ENCODE measurements at regions not wholly inside any gene's neighbourhood (a gene's known extent, or its start where the extent isn't known, plus 50 kb on each side); places are given as distances from the start of the nearest gene placed in this dataset.

DNA sequence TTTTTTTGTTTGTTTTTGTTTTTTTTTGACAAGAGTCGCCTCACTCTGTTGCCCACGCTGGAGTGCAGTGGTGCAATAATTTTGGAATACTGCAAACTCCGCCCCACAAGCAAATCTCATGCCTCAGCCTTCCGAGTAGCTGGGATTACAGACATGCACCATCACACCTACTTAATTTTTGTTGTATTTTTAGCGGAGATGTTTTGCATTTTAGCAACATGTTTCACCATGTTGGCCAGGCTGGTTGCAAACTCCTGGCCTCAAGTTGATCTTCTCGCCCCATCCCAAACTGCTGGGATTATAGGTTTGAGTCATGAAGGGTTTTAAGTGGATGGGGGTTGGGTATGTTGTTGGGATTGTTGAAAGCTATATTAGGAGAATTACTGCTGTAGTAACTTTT is 270.9 kb upstream of the LCORL start:
- ChIA-PET CTCF (no interaction called here), POLR2A (ENCODE audit: low non-redundant PET) (no interaction called here)
- H3K4me1 ChIP-seq (ENCODE audit: insufficient read depth, low read length, poor library complexity, severe bottlenecking), result no peaks in the 10 kb centered on the region
- BruUV-seq (replicated peaks), result no TSS peak
- intact Hi-C loops (cut with micrococcal nuclease; ENCODE audit: unreplicated experiment), result no loop called here
- no peak for DNase-seq (ENCODE audit: low spot score)
- H3K9me3 ChIP-seq (ENCODE audit: low read depth, low read length, poor library complexity, severe bottlenecking), result no peaks in the 10 kb centered on the region
- TF ChIP-seq, protein P1, sequence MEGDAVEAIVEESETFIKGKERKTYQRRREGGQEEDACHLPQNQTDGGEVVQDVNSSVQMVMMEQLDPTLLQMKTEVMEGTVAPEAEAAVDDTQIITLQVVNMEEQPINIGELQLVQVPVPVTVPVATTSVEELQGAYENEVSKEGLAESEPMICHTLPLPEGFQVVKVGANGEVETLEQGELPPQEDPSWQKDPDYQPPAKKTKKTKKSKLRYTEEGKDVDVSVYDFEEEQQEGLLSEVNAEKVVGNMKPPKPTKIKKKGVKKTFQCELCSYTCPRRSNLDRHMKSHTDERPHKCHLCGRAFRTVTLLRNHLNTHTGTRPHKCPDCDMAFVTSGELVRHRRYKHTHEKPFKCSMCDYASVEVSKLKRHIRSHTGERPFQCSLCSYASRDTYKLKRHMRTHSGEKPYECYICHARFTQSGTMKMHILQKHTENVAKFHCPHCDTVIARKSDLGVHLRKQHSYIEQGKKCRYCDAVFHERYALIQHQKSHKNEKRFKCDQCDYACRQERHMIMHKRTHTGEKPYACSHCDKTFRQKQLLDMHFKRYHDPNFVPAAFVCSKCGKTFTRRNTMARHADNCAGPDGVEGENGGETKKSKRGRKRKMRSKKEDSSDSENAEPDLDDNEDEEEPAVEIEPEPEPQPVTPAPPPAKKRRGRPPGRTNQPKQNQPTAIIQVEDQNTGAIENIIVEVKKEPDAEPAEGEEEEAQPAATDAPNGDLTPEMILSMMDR (conservative IDR thresholded peaks at IDR 0.05; ENCODE audit: low read depth, low read length), result no peak
- no peak for TF ChIP-seq EZH2 (IDR thresholded peaks at IDR 0.05; ENCODE audit: borderline replicate concordance, low read depth, low read length, poor library complexity, severe bottlenecking)
- no peaks in the 10 kb centered on the region for H3K27me3 ChIP-seq (replicated peaks; ENCODE audit: insufficient read depth, low read depth, low read length, poor library complexity)
- no peaks in the 10 kb centered on the region for H3K36me3 ChIP-seq (ENCODE audit: insufficient read depth, low read length, poor library complexity, severe bottlenecking)
- no peak overlapping the region for H3K27ac ChIP-seq (ENCODE audit: low read depth, low read length, poor library complexity, severe bottlenecking)
- H3K4me3 ChIP-seq (ENCODE audit: low read depth, low read length, poor library complexity, severe bottlenecking), result no peak overlapping the region

DNA sequence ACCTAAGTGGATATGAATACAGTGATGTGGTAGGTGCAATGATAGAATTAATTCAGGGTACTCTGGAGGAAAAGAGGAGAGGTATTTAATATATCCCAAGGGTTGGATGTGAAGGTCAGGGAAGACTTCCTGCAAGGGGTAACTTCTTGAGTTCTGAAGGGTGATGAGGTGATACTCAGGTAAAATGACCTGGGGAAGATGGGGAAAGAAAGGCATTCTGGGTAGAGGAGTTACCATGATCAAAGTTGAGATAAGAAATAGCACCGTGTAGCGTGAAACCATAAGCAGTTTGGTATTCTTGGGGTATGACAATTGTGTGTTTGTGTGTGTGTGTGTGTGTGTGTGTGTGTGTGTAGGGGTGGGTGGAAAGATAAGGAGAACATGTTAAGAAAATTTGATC is 270.4 kb upstream of the LCORL start:
- intact Hi-C loops (cut with micrococcal nuclease; ENCODE audit: unreplicated experiment), result no loop called here
- H3K4me1 ChIP-seq (ENCODE audit: insufficient read depth, low read length, poor library complexity, severe bottlenecking), result no peaks in the 10 kb centered on the region
- CTCF ChIA-PET, result no interaction called here
- H3K27me3 ChIP-seq (replicated peaks; ENCODE audit: insufficient read depth, low read depth, low read length, poor library complexity), result no peaks in the 10 kb centered on the region
- H3K27ac ChIP-seq (ENCODE audit: low read depth, low read length, poor library complexity, severe bottlenecking), result no peak overlapping the region
- no peak overlapping the region for H3K4me3 ChIP-seq (ENCODE audit: low read depth, low read length, poor library complexity, severe bottlenecking)
- TF ChIP-seq, protein P1 (conservative IDR thresholded peaks at IDR 0.05; ENCODE audit: low read depth, low read length), result no peak
- no peak for TF ChIP-seq EZH2 (IDR thresholded peaks at IDR 0.05; ENCODE audit: borderline replicate concordance, low read depth, low read length, poor library complexity, severe bottlenecking)
- no TSS peak for BruUV-seq (replicated peaks)
- POLR2A ChIA-PET (ENCODE audit: low non-redundant PET), result no interaction called here
- H3K36me3 ChIP-seq (ENCODE audit: insufficient read depth, low read length, poor library complexity, severe bottlenecking), result no peaks in the 10 kb centered on the region
- DNase-seq (ENCODE audit: low spot score), result no peak
- H3K9me3 ChIP-seq (ENCODE audit: low read depth, low read length, poor library complexity, severe bottlenecking), result no peaks in the 10 kb centered on the region

DNA sequence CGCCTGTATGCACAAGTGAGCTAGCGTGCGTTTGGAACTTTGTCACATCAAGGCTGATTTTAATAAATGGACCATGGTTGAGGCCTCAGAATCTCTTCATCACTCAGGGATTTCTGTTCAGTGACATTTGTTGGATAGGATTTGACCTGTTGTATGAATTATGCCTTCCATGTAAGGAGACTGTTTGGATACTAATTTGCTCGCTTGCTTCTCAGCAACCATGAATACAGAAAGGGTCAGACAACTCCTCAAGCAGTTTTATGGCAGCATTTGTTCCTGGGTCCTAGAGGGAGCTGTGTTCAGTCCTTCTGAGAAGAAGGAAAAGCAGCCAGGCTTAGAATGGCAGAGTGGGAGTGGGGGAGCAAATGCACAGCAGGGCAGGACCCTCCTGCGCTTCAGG is 269.7 kb upstream of the LCORL start:
- H3K4me3 ChIP-seq (ENCODE audit: low read depth, low read length, poor library complexity, severe bottlenecking), result no peak overlapping the region
- H3K36me3 ChIP-seq (ENCODE audit: insufficient read depth, low read length, poor library complexity, severe bottlenecking), result no peaks in the 10 kb centered on the region
- no peaks in the 10 kb centered on the region for H3K9me3 ChIP-seq (ENCODE audit: low read depth, low read length, poor library complexity, severe bottlenecking)
- ChIA-PET CTCF (no interaction called here), POLR2A (ENCODE audit: low non-redundant PET) (no interaction called here)
- intact Hi-C loops (cut with micrococcal nuclease; ENCODE audit: unreplicated experiment), result no loop called here
- H3K4me1 ChIP-seq (ENCODE audit: insufficient read depth, low read length, poor library complexity, severe bottlenecking), result no peaks in the 10 kb centered on the region
- DNase-seq (ENCODE audit: low spot score), result no peak
- BruUV-seq (replicated peaks), result no TSS peak
- TF ChIP-seq, protein P1 (conservative IDR thresholded peaks at IDR 0.05; ENCODE audit: low read depth, low read length), result no peak
- no peak for TF ChIP-seq EZH2 (IDR thresholded peaks at IDR 0.05; ENCODE audit: borderline replicate concordance, low read depth, low read length, poor library complexity, severe bottlenecking)
- no peak overlapping the region for H3K27ac ChIP-seq (ENCODE audit: low read depth, low read length, poor library complexity, severe bottlenecking)
- no peaks in the 10 kb centered on the region for H3K27me3 ChIP-seq (replicated peaks; ENCODE audit: insufficient read depth, low read depth, low read length, poor library complexity)
